ENCODE measurements at regions not wholly inside any gene's neighbourhood (a gene's known extent, or its start where the extent isn't known, plus 50 kb on each side); places are given as distances from the start of the nearest gene placed in this dataset.
"Not testable (repeated sequence)": the region's sequence is repeated elsewhere in the genome, so short reads cannot be mapped to it uniquely, and the experiment has no call there.

DNA sequence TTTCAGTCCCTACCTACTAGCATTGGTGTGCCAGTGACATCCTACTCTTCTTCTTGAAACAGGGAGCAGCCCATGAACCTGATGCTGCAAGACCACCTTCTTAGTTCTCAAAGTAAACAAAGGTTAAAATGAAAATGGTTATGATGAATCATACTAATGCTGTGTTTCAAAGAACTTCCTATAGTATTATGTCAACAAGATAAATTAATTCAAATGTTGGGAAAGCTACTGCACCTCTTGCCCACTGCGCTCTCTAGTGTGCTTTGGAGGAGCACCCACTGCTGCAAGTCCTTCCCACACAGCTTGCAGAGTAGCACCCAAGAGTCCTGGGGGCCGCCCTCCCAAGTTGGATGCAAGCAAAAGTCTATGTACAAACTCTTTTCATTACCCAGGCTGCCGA lies 81.1 kb downstream of the CD200R1L start:
- no peak for DNase-seq

DNA sequence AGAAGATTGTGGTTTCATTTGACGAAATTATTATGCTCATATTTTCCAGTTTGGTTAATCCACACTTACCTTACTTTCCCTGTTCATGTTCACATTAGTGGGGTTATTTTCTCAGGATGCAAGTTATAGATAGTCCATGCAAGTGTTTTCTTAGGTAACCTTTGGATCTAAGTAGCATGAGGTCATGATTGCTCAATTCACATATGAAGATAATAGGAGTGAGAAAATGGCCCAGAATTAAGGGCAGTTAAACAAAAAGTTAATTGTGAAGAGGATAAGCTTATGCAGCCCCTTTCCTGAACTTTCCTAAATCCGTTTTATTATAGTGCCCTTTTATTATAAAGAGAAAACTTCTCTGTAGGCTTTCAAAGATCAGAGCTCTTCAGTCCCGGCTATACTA lies 83.4 kb downstream of the CD200R1L start:
- DNase-seq: no peak

DNA sequence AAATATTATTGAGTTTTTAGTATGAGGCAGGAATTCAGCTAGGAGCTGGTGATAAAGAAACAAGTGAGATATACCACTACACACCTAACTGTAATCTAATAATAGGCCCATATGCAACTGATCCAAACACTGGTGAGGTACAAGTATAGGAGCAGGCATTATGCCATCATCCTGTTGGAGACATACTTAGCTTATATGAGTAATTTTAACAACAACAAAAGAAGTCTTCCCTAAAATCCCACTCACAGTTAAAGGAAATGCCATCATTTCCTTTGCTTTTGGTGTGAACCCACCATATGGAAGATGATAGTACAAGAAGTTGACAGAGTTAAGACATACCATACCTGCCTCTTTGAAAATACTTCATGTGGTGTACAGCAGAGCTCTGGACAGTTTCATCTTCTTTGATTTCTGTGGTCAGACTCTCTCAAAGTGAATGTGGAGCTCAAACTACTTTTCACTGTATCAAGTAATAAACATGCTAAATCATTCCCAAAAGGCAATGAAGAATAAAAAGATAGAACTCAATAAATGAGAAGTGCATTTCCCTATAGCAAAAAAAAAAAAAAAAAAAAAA lies 85.5 kb downstream of the CD200R1L start:
- DNase-seq: no peak

DNA sequence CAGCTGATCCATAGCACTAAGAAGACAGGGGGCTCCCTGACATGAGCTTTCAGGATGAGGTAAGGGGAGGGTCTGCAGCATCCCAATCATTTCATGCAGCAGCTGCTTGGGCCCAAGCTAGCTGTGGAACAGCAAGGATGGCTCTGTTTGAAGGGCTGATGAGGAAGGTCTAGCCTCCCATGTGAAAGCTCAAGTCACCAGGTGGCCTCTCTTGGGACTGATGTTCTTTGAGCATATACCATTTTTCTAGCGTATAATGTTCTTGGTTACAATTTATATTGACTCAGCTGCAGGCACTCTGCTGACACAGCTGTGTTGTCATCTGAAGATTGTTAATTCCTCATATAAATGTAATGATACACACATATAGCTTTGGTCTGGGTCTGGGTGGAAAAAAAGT lies 87.0 kb downstream of the CD200R1L start:
- no peak for DNase-seq

DNA sequence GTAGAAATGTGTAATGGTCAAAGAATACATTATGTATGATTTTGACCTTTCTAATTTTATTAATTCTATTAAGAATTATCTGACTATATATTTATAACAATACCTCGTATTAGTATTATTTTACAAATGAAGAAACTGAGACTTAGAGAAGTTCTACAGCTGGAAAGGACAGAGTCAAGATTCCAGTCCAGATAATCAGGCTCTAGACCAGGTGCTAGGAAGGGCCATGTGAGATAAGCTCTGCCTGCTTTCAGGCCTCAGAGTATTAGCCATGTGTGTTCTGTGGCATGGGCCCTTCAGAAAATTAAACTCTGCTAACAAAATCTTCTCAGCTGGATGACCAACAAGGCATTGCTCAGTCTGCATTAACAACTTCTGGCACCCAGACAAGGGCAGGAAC lies 87.5 kb downstream of the CD200R1L start:
- no peak for DNase-seq

DNA sequence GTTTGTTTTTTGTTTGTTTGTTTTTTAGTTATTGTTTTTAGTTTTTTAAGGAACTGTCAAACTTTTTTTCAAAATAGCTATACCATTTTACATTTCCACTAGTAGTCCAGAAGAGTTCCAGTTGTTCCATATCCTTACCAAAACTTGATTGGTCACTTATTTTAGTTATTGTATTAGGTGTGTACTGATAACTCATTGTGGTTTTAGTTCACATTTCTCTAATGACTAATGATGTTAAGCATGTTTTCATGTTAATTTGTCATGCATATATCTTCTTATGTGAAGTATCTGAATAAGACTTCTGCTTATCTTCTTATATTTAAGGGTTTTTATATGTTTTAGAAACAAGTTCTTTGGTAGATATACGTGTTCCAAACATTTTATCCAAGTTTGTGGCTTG lies 89.5 kb downstream of the CD200R1L start:
- no peak for DNase-seq

DNA sequence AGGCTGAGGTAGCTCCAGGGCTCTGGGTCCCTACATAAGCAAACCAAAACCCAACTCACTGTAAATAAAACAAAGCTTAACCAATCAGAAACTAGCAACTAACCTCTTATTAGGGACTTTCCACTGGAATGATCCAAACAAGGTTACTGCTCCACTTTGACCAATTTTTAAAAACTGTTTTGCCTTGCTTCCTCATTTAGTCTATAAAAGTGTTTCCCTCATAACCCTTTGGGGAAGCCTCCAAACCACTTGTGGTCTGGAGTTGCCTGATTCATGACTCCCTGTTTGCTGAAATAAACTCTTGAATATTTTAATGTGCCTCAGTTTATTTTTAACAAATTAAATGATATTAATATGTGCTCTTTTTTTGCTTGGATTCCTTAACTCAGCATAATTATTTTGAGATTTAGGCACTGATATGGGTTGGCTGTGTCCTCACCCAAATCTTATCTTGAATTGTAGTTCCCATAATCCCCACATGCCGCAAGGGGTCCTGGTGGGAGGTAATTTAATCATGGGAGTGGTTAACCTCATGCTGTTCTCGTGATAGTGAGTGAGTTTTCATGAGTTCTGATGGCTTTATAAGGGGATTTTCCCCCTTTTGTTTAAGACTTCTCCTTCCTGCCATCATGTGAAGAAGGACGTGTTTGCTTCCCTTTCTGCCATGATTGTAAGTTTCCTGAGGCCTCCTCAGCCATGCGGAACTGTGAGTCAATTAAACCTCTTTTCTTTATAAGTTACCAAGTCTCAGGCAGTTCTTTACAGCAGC lies 90.6 kb downstream of the CD200R1L start:
- DNase-seq: no peak

DNA sequence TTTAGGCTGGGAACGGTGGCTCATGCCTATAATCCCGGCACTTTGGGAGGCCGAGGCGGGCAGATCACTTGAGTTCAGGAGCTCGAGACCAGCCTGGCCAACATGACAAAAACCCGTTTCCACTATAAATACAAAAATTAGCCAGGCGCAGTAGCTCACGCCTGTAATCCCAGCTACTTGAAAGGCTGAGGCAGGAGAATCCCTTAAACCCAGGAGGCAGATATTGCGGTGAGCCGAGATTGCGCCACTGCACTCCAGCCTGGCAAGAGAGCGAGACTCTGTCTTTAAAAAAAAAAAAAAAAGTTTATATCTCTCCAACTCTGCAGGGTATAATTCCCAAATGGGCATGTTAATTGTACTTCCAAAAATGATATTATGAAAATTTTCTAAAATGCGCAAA lies 91.6 kb downstream of the CD200R1L start:
- DNase-seq: not testable (repeated sequence)

DNA sequence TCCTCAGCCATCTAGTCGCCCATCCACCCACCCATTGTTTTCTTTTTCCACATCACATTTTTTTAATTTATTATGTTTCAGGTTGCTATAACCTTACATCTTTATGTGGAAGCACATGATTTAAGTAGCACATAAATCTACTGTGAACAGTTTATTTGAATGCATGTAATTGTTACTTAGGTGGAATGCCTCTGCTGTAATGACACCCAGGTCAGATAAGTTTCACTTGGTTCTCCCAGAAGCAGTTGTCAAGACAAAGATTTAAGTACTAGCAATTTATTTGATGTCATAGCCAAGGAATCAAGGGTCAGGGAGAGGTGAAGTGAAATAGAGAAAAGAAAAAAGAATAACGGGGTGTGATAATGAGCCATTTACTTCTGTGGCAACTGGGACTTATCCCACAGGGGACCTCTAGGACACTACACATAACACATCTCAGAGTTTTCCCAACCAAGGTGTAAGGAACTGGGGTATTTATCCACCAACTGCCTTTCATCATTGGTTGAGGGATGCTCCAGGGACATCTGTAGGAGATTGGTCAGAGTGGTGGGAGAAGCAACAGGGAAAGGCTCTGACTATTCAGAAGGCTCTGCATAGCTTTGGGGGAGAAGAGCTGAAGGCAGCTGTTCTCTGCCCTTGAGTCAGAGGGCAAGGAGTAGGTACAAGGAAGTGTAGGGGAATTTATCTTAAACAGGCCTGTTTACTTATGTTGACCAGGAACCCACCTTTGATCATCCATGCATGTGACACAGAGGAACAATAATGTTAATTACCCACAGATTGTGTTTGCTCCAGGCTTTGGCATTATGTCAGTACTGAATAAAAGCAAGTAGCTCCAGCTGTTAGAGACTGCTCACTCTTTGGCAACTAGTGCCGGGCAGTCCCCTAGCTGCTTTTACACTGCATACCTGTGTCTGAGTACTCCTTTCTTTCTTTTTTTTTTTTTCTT lies 94.8 kb downstream of the CD200R1L start:
- no peak for DNase-seq

DNA sequence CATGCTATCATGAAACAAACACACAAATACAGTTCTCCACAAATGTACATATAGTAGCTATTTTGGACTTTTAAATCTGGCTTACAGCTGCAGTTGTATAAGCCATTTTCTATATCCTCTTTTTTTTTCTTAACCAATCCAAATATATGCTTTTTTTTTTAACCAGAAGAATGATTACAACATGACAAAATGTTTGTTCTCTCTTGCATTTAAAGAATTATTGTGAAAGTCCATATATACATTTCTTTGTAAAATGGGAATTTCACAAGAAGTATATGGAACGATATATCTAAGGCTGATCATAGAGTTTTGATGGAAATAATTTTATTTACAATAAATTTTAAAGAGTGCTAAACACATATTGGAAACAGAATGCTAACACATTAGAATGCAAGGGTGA lies 95.6 kb downstream of the CD200R1L start:
- DNase-seq: no peak

DNA sequence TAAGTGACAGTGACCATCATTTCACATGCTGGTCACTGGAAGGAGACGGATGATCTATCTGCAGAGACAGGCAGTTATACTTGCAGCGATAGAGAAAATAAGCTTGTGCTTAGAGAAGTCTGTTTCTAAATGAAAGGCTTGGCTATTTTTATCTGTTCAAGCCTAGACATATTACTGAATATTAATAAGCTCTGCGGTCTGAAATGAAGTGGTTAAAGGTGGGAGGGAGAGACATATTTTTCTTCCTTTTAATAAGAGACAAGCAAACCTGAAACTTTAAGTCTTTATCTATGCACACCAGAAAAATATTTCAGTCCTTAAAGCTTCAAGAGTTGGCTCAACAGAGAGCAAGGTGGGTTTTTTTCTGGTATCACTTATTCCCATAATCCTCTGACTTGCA lies 99.0 kb downstream of the CD200R1L start:
- no peak for DNase-seq

DNA sequence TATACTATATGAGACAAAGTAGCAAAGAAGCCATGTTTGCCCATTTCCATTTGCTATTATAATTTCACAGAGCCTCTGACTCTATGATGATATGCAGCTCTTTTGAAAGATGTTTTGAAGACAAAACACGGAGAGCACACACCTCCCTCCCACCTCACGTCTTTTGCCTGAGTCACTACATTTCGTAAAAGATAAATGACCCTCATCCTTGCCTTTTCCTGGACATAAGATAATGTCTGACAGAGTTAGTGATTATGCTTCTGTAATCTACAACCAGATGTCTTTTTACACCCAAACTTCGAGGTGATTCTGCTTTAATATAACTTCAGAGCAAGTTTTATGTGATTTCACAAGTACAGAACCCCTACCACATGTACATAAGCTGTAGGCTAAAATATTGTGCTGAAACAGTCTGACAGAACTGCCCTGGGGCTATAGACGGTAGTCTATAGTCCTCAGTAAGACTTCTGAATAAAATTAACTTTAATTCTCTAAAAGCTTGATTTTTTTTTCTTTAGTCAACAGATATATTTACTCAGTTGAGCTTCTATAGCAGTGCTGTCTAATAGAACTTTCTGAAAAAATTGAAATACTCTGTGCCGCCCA lies 99.9 kb downstream of the CD200R1L start:
- no peak for DNase-seq

DNA sequence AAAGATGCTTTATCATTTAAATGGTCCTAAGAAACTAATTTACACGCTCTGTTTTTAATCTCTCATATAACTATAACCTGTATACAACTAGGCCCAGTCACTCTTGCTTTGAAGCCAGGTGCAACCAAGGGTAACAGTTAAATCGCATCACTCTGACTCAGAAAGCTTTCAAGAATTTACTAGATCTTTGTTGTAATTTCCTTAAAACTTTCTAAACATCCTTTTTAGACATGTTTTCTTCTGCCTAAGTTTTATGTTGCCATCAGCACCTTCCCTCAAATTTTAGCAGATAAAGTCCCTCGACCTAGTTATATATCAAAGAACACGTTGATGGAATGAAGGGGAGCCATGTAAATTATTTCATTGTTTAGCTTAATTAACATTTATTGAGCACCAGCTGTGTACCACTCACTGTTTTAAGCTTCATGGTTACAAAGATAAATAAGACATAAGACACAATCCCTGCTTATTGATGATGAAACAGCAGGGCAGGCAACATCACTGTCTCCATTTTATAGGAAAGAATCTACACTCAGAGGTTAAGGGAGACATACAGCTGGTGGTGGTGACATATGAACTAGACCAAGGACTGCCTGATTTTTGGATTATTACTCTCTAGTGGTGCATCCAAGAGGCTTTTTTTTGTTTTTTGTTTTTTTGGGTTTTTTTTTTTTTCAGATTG lies 101.0 kb downstream of the CD200R1L start:
- no peak for DNase-seq

DNA sequence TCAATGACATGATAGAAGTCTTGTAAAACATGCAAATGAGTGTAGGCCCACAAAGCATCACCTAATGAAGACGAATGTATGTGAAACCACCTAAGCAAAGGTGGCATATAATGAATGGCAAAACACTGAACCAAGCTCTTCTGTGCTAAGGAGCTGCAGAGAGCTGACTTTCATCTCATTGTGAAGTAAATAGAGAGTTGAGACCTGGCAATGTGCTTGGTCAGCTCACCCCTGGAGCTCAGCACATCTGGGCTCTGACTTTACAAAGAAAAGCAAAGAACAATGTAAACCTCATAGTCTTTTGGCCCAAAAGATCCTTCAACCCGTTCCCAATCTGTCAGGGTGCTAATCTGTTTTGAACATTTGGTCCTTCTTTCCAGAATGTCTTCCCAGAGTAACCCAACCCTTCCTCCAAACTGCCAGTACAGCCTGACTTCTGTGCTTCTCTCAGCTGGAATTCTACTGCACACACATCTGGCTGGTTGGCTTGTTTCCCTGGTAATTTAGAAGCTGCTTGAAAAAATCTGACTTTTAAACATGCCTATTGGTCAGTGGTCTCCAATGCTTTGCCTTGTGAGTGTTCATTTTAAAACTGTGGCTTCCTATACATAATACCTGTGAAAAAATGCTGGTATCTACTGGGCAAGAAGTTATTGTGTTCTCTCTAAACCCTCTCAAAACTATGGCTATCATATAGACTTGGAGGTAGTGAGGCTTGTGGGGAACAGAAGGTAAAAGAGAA lies 101.7 kb downstream of the CD200R1L start:
- DNase-seq: no peak

DNA sequence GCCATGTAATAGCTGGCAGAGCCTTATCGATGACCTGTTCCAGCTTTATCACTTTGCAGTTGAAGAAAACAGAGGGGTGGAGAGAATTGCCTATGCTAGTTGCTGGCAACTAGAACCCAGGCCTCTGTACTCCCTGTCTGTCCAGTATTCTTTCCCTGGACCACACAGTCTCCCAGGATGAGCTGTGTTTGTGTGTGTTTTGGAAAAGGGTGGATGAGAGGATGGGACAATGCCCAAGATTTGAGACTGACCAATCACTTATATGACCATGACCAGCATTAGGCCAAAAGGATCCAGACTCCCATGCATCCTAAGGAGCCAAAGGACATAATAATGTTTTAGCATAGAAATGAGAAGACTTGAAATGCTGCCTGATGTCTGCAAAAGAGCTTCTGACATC lies 102.6 kb downstream of the CD200R1L start:
- no peak for DNase-seq

DNA sequence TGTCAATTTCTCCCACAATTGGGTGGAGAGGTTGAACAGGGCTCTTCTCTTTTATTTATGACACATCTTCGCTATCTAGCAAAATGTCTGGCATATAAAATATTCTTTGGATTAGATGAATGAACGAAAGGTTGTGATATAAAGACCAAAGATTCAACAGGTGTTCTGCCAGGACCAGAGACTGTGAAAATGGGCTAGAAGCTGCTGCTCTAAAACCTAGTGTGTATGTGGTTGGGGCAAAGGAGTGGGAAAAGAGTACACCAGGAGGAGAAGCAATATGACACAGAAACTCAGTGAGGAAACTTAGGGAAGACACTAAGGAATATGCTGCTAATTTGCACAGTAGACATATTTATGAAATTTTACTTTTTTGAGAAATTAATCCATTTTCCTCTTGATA lies 102.0 kb upstream of the CCDC80 start:
- no peak for DNase-seq

DNA sequence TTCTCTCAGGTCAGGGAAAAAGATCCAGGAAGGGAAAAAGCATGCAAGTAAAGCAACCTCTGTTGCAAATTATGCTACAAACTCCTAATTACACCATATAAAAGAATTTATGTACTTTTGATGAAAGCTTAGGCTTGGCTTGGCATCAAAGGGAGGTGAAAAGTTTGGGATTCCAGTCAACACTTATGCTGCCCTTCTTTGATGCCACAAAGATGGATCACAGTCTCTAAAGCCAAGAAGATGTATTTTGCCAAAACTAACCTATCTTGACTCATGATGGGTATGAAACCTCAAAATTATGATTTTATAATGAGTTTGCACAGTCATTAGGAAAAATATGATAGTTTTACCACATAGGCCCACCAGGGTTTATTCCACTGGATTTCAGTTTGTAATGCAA lies 101.0 kb upstream of the CCDC80 start:
- DNase-seq: no peak

DNA sequence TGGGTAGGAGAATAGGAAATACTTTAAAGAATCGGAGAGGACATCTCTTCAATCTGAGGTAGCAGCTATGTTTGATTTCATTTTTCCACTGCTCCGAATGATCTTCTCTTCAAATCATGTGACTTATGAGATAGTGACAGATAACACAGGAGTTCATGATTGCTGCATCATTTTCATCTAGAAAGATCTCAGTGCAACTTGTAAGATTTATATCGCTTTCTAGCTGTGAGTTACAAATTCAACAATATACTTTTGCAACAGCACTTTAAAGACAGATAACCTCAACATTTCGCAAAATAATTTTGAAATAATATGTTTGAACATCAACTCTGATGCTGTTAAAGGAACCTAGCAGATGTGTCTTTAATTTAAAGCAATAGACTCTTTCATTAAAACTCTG lies 99.9 kb upstream of the CCDC80 start:
- no peak for DNase-seq

DNA sequence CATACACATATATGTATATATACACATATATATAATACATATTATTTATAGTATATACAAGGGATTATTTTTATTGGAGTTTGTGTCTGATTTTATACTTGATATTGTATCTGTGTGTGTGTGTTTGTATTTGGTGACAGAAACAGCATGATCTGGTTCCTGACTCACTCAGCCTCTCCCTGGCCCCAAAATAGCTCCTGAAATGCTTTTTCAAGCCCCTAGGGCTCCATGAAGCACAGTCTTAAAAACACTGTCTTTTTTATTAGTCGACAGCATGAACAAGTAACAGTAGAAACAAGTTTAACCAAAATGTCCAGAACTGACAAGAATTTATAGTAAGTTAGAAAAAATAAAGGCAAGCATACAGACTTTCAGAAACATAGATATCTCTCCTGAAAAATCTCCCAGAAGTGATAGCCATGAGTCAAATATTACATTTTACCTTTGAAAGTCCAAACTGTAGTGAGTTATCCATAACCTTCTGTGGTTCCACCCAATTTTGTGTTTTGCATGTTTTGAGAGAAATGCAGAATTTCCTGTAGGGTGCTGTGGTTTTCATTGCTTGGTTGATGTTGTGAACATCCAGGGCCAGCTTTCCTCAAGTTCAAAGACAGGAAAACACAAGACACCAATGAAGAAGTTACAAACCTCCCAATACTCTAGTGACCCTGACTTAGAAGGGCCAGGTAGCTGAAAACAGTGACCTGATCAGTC lies 98.5 kb upstream of the CCDC80 start:
- DNase-seq: no peak

DNA sequence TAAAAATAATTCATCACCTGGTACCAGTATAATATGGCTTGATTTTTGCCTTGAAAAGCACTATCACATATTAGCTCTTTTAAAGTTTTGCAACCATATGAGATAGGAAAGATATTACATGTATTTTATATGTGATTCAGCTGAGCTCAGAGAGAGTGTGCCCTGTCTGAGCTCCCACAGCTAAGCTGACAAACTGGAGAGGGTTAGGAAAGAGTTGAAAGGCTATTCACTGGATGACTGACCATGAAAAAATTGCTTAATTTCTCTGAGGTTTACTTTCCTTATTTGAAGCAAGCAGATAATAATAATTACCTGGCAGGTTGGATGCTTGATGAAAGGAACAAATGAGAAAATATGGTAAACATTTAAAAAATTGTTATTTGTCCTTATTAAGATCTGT lies 97.4 kb upstream of the CCDC80 start:
- DNase-seq: no peak

Measured in occipital lobe (tissue), 1 donor.